H9 (cell line): ENCODE measurements at regions not wholly inside any gene's neighbourhood (a gene's known extent, or its start where the extent isn't known, plus 50 kb on each side); places are given as distances from the start of the nearest gene placed in this dataset.

Experiments
- DNase-seq: peaks from one replicate; pipeline ENCODE4 v3.0.0-alpha.2; 2017
- H2AFZ ChIP-seq: one replicate; pipeline ENCODE4 v1.6.1; 2013; ENCODE audit warnings: mild to moderate bottlenecking, low read length, control low read depth, moderate library complexity
- H2AK5ac ChIP-seq: 2 replicates; pipeline ENCODE4 v1.6.1; 2013; ENCODE audit warnings: low read length, control low read depth, mixed read lengths; ENCODE audit not compliant: insufficient read length
- H2BK120ac ChIP-seq: one replicate; pipeline ENCODE4 v1.6.1; 2013; ENCODE audit warnings: low read depth, mild to moderate bottlenecking, low read length, control low read depth, inconsistent platforms; ENCODE audit not compliant: poor library complexity, severe bottlenecking
- H2BK12ac ChIP-seq: 2 replicates; pipeline ENCODE4 v1.6.1; 2013; ENCODE audit warnings: low read length, control low read depth, mixed read lengths, low read depth; ENCODE audit not compliant: insufficient read length
- H2BK15ac ChIP-seq: 2 replicates; pipeline ENCODE4 v1.6.1; 2013; ENCODE audit warnings: low read depth, low read length, control low read depth
- H2BK20ac ChIP-seq: one replicate; pipeline ENCODE4 v1.6.1; 2013; ENCODE audit warnings: low read depth, mild to moderate bottlenecking, low read length, control low read depth, inconsistent platforms; ENCODE audit not compliant: poor library complexity, severe bottlenecking
- H2BK5ac ChIP-seq: 2 replicates; pipeline ENCODE4 v1.6.1; 2013; ENCODE audit warnings: low read length, control low read depth, mixed read lengths; ENCODE audit not compliant: insufficient read length
- H3K14ac ChIP-seq: 2 replicates; pipeline ENCODE4 v1.6.1; 2013; ENCODE audit warnings: low read length, control low read depth; ENCODE audit not compliant: insufficient read depth
- H3K18ac ChIP-seq: 2 replicates; pipeline ENCODE4 v1.6.1; 2013; ENCODE audit warnings: low read depth, mild to moderate bottlenecking, mixed read lengths, low read length, control low read depth; ENCODE audit not compliant: insufficient read length
- H3K23ac ChIP-seq: 2 replicates; pipeline ENCODE4 v1.6.1; 2013; ENCODE audit warnings: low read length, control low read depth, mixed read lengths, low read depth; ENCODE audit not compliant: insufficient read length
- H3K23me2 ChIP-seq: 2 replicates; pipeline ENCODE4 v1.6.1; 2013; ENCODE audit warnings: low read depth, mild to moderate bottlenecking, mixed read lengths, low read length, control low read depth; ENCODE audit not compliant: insufficient read length, poor library complexity, severe bottlenecking
- H3K27ac ChIP-seq: 2 replicates; pipeline ENCODE4 v1.5.1; 2013; ENCODE audit warnings: low read length, control low read depth, mixed read lengths, low read depth; ENCODE audit not compliant: insufficient read length
- H3K27me3 ChIP-seq: 2 replicates; pipeline ENCODE4 v1.6.1; 2013; ENCODE audit warnings: low read length, control low read depth, inconsistent platforms; ENCODE audit not compliant: insufficient read depth
- H3K4ac ChIP-seq: 2 replicates; pipeline ENCODE4 v1.6.1; 2013; ENCODE audit warnings: low read depth, mild to moderate bottlenecking, control low read depth, inconsistent platforms, low read length, moderate library complexity
- H3K4me1 ChIP-seq: 2 replicates; pipeline ENCODE4 v1.6.1; 2013; ENCODE audit warnings: low read length, control low read depth, inconsistent platforms; ENCODE audit not compliant: insufficient read depth
- H3K4me2 ChIP-seq: 2 replicates; pipeline ENCODE4 v1.6.1; 2013; ENCODE audit warnings: low read length, control low read depth, mixed read lengths; ENCODE audit not compliant: insufficient read length, insufficient read depth
- H3K56ac ChIP-seq: 2 replicates; pipeline ENCODE4 v1.6.1; 2013; ENCODE audit warnings: low read depth, mild to moderate bottlenecking, mixed read lengths, low read length, control low read depth; ENCODE audit not compliant: insufficient read length
- H3K79me1 ChIP-seq: 2 replicates; pipeline ENCODE4 v1.6.1; 2013; ENCODE audit warnings: low read depth, mild to moderate bottlenecking, moderate library complexity, low read length, control low read depth, inconsistent platforms; ENCODE audit not compliant: insufficient read depth, poor library complexity, severe bottlenecking
- H3K79me2 ChIP-seq: 2 replicates; pipeline ENCODE4 v1.6.1; 2013; ENCODE audit warnings: low read length, control low read depth, inconsistent platforms; ENCODE audit not compliant: insufficient read depth
- H3K9ac ChIP-seq: 2 replicates; pipeline ENCODE4 v1.6.1; 2013; ENCODE audit warnings: low read length, control low read depth, mixed read lengths; ENCODE audit not compliant: insufficient read length; ENCODE audit errors: extremely low read depth
- H3K9me3 ChIP-seq: one replicate; pipeline ENCODE4 v1.6.1; 2013; ENCODE audit warnings: low read depth, low read length, inconsistent platforms; ENCODE audit not compliant: control insufficient read depth
- H3T11ph ChIP-seq: one replicate; pipeline ENCODE4 v1.6.1; 2013; ENCODE audit warnings: mild to moderate bottlenecking, low read length, control low read depth, inconsistent platforms
- H4K20me1 ChIP-seq: one replicate; pipeline ENCODE4 v1.6.1; 2013; ENCODE audit not compliant: control insufficient read depth, insufficient read length, insufficient read depth
- H4K5ac ChIP-seq: 2 replicates; pipeline ENCODE4 v1.6.1; 2013; ENCODE audit warnings: low read depth, mild to moderate bottlenecking, mixed read lengths, low read length, control low read depth; ENCODE audit not compliant: insufficient read length
- H4K8ac ChIP-seq: replicated peaks from 2 replicates; pipeline ENCODE4 v1.6.1; 2013; ENCODE audit warnings: low read length, control low read depth, mixed read lengths, low read depth; ENCODE audit not compliant: insufficient read length
- H4K91ac ChIP-seq: 2 replicates; pipeline ENCODE4 v1.6.1; 2013; ENCODE audit warnings: low read depth, mild to moderate bottlenecking, moderate library complexity, mixed read lengths, low read length, control low read depth; ENCODE audit not compliant: insufficient read length
- H3K27ac Mint-ChIP-seq, 3 experiments: 2 replicates in 2 of 3; 3 replicates in 1 of 3; pipeline ENCODE4 v1.8.0; 2020 to 2021; ENCODE audit warnings: mixed read lengths in 3 of 3, mild to moderate bottlenecking in 1 of 3, moderate library complexity in 1 of 3
- H3K27me3 Mint-ChIP-seq: 2 replicates; pipeline ENCODE4 v1.8.0; 2021; ENCODE audit warnings: low read depth, mild to moderate bottlenecking, moderate library complexity, mixed read lengths
- H3K36me3 Mint-ChIP-seq, 3 experiments: 2 replicates in 2 of 3; 3 replicates in 1 of 3; pipeline ENCODE4 v1.8.0; 2020 to 2021; ENCODE audit warnings: low read depth in 3 of 3, mixed read lengths in 3 of 3; ENCODE audit not compliant: insufficient read depth in 1 of 3
- H3K4me1 Mint-ChIP-seq, 2 experiments: 2 replicates each; pipeline ENCODE4 v1.8.0; 2020; ENCODE audit warnings: mixed read lengths in 2 of 2
- H3K4me3 Mint-ChIP-seq, 2 experiments: 2 replicates in 1 of 2; 3 replicates in 1 of 2; pipeline ENCODE4 v1.8.0; 2020 to 2021; ENCODE audit warnings: mild to moderate bottlenecking in 2 of 2, mixed read lengths in 2 of 2, moderate library complexity in 1 of 2
- H3K9me3 Mint-ChIP-seq, 2 experiments: 2 replicates in 1 of 2; 3 replicates in 1 of 2; pipeline ENCODE4 v1.8.0; 2020; ENCODE audit warnings: mild to moderate bottlenecking in 2 of 2, mixed read lengths in 2 of 2, moderate library complexity in 1 of 2
- WGBS: extraction: QIAGEN DNeasy Blood & Tissue Kit; methylation state at CpG from one replicate; pipeline ENCODE4 v1.1.7; 2013; ENCODE audit warnings: missing lambda C conversion rate, low lambda C conversion rate, mixed read lengths; ENCODE audit not compliant: insufficient read length; ENCODE audit errors: extremely low coverage; 5-methylcytosine and 5-hydroxymethylcytosine counted together
- TF ChIP-seq, protein P1 (sequence below): fragments of 200-600 bp; sonication (generic); conservative IDR thresholded peaks from 3 replicates; pipeline ENCODE4 v1.8.0; 2021; ENCODE audit warnings: antibody characterized with exemption, mild to moderate bottlenecking

DNA sequence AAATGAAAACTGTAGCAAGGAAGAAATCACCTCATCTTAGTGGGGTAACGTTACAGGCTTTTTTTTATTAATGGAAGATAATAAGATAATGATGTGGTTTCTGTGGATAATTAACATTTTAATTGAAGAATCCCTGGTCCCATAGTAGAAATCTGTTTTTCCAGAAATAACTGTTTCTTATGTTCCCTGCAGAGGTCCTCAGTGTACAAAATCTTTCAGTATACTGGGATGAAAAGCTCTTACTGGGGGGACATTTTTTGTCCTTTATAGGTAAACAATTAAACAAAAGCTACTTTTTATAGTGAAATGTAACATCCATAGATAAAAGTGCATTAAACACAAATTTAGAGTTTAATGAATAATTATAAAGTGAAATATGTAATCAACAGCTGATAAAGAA, 312.2 kb downstream of the ATXN7L3B start:
- no peak overlapping the region for H3K27ac ChIP-seq
- TF ChIP-seq, protein P1, sequence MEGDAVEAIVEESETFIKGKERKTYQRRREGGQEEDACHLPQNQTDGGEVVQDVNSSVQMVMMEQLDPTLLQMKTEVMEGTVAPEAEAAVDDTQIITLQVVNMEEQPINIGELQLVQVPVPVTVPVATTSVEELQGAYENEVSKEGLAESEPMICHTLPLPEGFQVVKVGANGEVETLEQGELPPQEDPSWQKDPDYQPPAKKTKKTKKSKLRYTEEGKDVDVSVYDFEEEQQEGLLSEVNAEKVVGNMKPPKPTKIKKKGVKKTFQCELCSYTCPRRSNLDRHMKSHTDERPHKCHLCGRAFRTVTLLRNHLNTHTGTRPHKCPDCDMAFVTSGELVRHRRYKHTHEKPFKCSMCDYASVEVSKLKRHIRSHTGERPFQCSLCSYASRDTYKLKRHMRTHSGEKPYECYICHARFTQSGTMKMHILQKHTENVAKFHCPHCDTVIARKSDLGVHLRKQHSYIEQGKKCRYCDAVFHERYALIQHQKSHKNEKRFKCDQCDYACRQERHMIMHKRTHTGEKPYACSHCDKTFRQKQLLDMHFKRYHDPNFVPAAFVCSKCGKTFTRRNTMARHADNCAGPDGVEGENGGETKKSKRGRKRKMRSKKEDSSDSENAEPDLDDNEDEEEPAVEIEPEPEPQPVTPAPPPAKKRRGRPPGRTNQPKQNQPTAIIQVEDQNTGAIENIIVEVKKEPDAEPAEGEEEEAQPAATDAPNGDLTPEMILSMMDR = 0 out of 3 replicates have a peak, but pooled peaks have one; percentile 12
- no peaks in the 10 kb centered on the region for H3K27me3 Mint-ChIP-seq
- H2BK120ac ChIP-seq = no peak overlapping the region
- H3K79me2 ChIP-seq = no peaks in the 10 kb centered on the region
- no peak overlapping the region for H2BK20ac ChIP-seq
- H3K4ac ChIP-seq = no peak overlapping the region
- no peaks in the 10 kb centered on the region for H3K9me3 ChIP-seq
- H3T11ph ChIP-seq = no peak overlapping the region
- no peaks in the 10 kb centered on the region for H3K27me3 ChIP-seq
- H3K4me1 ChIP-seq = no peaks in the 10 kb centered on the region
- no peak overlapping the region for H2AK5ac ChIP-seq
- no peak overlapping the region for H2BK15ac ChIP-seq
- no peak overlapping the region for H4K5ac ChIP-seq
- no peaks in the 10 kb centered on the region for H3K36me3 Mint-ChIP-seq
- H3K4me1 Mint-ChIP-seq = no peaks in the 10 kb centered on the region
- H3K9me3 Mint-ChIP-seq = no peaks in the 10 kb centered on the region
- H4K8ac ChIP-seq = no peak overlapping the region
- no peak overlapping the region for H3K4me3 Mint-ChIP-seq
- no peak overlapping the region for H3K27ac Mint-ChIP-seq
- no peak overlapping the region for H3K23ac ChIP-seq
- H4K20me1 ChIP-seq = no peaks in the 10 kb centered on the region
- no peaks in the 10 kb centered on the region for H3K23me2 ChIP-seq
- no peak overlapping the region for H2BK5ac ChIP-seq
- no peak overlapping the region for H3K18ac ChIP-seq
- WGBS = no CpG with 5 or more reads among the region's 1 CpG
- no peak overlapping the region for H4K91ac ChIP-seq
- H3K56ac ChIP-seq = no peak overlapping the region
- H3K79me1 ChIP-seq = no peaks in the 10 kb centered on the region
- H3K4me2 ChIP-seq = no peak overlapping the region
- H3K14ac ChIP-seq = no peak overlapping the region
- H2BK12ac ChIP-seq = no peak overlapping the region
- H3K9ac ChIP-seq = no peak overlapping the region
- no peak overlapping the region for H2AFZ ChIP-seq
- no peak for DNase-seq
